LNCAP (cell line): ENCODE measurements at regions not wholly inside any gene's neighbourhood (a gene's known extent, or its start where the extent isn't known, plus 50 kb on each side); places are given as distances from the start of the nearest gene placed in this dataset.

Source experiments
- CTCF ChIP-seq: fragments of 450-650 bp; IDR thresholded peaks from 2 replicates; pipeline ENCODE4 v1.5.1; 2017; ENCODE audit warnings: mild to moderate bottlenecking

- TF ChIP-seq CTCF, result no peak
These were observed 448.0 kb upstream of the NECTIN3 start for GRCh38 chr3:110623571-110623970.

GRCh38 chr3:110624576-110624975, 447.0 kb upstream of the NECTIN3 start:
- TF ChIP-seq CTCF, result no peak

GRCh38 chr3:110625201-110625747, 446.3 kb upstream of the NECTIN3 start:
- no peak for TF ChIP-seq CTCF

GRCh38 chr3:110628650-110629301, 442.8 kb upstream of the NECTIN3 start:
- no peak for TF ChIP-seq CTCF

- no peak for TF ChIP-seq CTCF
These were observed 441.7 kb upstream of the NECTIN3 start for GRCh38 chr3:110629917-110630316.

- TF ChIP-seq CTCF, result no peak
These were observed 427.4 kb upstream of the NECTIN3 start for GRCh38 chr3:110644203-110644602.

GRCh38 chr3:110646055-110646454, 425.6 kb upstream of the NECTIN3 start:
- TF ChIP-seq CTCF, result no peak

GRCh38 chr3:110646496-110646895, 425.1 kb upstream of the NECTIN3 start:
- no peak for TF ChIP-seq CTCF
